WTC11 (cell line): ENCODE measurements at regions not wholly inside any gene's neighbourhood (a gene's known extent, or its start where the extent isn't known, plus 50 kb on each side); places are given as distances from the start of the nearest gene placed in this dataset.

Experiments
- FOXP1 ChIP-seq: sonication (generic); formaldehyde crosslinking; IDR thresholded peaks from 2 replicates; pipeline ENCODE4 v1.8.0; 2022; ENCODE audit warnings: missing genetic modification reagents, mild to moderate bottlenecking, moderate library complexity, borderline replicate concordance
- JAZF1 ChIP-seq: fragments of 250-450 bp; sonication (Bioruptor Pico); IDR thresholded peaks from 2 replicates; pipeline ENCODE4 v1.9.0; 2021; ENCODE audit warnings: moderate library complexity, mild to moderate bottlenecking, inconsistent platforms
- SP1 ChIP-seq: sonication (generic); formaldehyde crosslinking; conservative IDR thresholded peaks from 2 replicates; pipeline ENCODE4 v1.8.1; 2022; ENCODE audit warnings: missing genetic modification reagents
- ZBTB21 ChIP-seq: sonication (generic); formaldehyde crosslinking; IDR thresholded peaks from 2 replicates; pipeline ENCODE4 v1.8.1; 2023; ENCODE audit warnings: mild to moderate bottlenecking, missing genetic modification reagents, borderline replicate concordance
- TF ChIP-seq, protein P1 (sequence below): sonication (generic); formaldehyde crosslinking; IDR thresholded peaks from 2 replicates; pipeline ENCODE4 v1.8.1; 2022; ENCODE audit warnings: mild to moderate bottlenecking, missing genetic modification reagents, moderate library complexity, borderline replicate concordance
- TF ChIP-seq, protein P2 (sequence below): fragments of 200-600 bp; IDR thresholded peaks from 2 replicates; pipeline ENCODE4 v1.8.0; 2022; ENCODE audit warnings: antibody characterized with exemption
- TF ChIP-seq, protein P3 (sequence below): sonication (generic); formaldehyde crosslinking; IDR thresholded peaks from 2 replicates; pipeline ENCODE4 v1.8.0; 2022; ENCODE audit warnings: mild to moderate bottlenecking, missing genetic modification reagents
- TF ChIP-seq, protein P4 (sequence below): sonication (generic); formaldehyde crosslinking; IDR thresholded peaks from 2 replicates; pipeline ENCODE4 v1.8.1; 2022; ENCODE audit warnings: low read depth, mild to moderate bottlenecking, moderate library complexity, missing genetic modification reagents, borderline replicate concordance
- TF ChIP-seq, protein P5 (sequence below): sonication (generic); formaldehyde crosslinking; IDR thresholded peaks from 2 replicates; pipeline ENCODE4 v1.8.1; 2023; ENCODE audit warnings: mild to moderate bottlenecking, missing genetic modification reagents, moderate library complexity

DNA sequence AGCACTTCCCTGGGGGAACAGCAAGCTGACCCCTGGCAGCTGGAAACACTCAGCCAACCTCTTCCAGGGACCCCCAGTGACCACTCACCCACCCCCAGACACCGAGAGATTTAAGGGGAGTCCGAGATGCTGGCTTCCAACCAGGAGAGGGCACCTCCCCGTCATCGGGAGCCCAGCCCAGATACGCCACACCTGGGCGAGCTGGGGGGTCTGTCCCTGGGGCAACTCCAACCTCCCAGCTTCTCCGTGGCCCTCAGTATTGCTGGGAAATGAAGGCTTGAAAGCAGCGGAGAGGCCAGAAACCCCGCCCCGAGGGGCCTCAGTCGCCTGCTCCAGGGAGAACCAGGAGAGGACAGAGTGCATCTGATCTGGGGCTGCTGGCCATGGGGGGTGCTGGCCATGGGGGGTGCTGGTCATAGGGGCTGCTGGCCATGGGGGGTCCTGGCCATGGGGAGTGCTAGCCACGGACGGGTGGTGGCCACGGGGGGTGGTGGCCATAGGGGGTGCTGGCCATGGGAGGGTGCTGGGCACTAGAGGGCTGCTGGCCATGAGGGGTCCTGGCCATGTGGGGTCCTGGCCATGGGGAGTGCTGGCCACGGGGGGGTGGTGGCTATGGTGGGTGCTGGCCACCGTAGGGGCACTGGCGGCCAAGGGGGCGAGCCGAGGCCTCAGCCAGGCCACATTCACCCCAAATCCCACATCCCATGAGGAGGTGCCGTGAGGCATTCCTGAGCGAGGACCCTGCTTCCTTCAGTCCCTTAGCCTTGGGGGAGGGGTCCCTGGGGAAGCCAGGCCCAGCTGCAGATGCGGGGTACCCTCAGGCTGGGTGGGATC lies 61.5 kb upstream of the TTC34 start:
- TF ChIP-seq, protein P1, sequence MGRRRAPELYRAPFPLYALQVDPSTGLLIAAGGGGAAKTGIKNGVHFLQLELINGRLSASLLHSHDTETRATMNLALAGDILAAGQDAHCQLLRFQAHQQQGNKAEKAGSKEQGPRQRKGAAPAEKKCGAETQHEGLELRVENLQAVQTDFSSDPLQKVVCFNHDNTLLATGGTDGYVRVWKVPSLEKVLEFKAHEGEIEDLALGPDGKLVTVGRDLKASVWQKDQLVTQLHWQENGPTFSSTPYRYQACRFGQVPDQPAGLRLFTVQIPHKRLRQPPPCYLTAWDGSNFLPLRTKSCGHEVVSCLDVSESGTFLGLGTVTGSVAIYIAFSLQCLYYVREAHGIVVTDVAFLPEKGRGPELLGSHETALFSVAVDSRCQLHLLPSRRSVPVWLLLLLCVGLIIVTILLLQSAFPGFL (CRISPR knock-in tag) = no peak
- TF ChIP-seq, protein P2, sequence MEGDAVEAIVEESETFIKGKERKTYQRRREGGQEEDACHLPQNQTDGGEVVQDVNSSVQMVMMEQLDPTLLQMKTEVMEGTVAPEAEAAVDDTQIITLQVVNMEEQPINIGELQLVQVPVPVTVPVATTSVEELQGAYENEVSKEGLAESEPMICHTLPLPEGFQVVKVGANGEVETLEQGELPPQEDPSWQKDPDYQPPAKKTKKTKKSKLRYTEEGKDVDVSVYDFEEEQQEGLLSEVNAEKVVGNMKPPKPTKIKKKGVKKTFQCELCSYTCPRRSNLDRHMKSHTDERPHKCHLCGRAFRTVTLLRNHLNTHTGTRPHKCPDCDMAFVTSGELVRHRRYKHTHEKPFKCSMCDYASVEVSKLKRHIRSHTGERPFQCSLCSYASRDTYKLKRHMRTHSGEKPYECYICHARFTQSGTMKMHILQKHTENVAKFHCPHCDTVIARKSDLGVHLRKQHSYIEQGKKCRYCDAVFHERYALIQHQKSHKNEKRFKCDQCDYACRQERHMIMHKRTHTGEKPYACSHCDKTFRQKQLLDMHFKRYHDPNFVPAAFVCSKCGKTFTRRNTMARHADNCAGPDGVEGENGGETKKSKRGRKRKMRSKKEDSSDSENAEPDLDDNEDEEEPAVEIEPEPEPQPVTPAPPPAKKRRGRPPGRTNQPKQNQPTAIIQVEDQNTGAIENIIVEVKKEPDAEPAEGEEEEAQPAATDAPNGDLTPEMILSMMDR = no peak
- TF ChIP-seq ZBTB21 (CRISPR knock-in tag) (no peak), FOXP1 (no peak), JAZF1 (CRISPR knock-in tag) (no peak), SP1 (no peak)
- TF ChIP-seq, protein P3, sequence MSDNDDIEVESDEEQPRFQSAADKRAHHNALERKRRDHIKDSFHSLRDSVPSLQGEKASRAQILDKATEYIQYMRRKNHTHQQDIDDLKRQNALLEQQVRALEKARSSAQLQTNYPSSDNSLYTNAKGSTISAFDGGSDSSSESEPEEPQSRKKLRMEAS (CRISPR knock-in tag) = no peak
- TF ChIP-seq, protein P4, sequence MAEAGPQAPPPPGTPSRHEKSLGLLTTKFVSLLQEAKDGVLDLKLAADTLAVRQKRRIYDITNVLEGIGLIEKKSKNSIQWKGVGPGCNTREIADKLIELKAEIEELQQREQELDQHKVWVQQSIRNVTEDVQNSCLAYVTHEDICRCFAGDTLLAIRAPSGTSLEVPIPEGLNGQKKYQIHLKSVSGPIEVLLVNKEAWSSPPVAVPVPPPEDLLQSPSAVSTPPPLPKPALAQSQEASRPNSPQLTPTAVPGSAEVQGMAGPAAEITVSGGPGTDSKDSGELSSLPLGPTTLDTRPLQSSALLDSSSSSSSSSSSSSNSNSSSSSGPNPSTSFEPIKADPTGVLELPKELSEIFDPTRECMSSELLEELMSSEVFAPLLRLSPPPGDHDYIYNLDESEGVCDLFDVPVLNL (CRISPR knock-in tag) = no peak
- TF ChIP-seq, protein P5, sequence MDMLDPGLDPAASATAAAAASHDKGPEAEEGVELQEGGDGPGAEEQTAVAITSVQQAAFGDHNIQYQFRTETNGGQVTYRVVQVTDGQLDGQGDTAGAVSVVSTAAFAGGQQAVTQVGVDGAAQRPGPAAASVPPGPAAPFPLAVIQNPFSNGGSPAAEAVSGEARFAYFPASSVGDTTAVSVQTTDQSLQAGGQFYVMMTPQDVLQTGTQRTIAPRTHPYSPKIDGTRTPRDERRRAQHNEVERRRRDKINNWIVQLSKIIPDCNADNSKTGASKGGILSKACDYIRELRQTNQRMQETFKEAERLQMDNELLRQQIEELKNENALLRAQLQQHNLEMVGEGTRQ = no peak
